CD4-positive, alpha-beta T cell treated with Interleukin-1 beta for 1 hour (primary cell): ENCODE measurements at regions not wholly inside any gene's neighbourhood (a gene's known extent, or its start where the extent isn't known, plus 50 kb on each side); places are given as distances from the start of the nearest gene placed in this dataset.

Experiments
- DNase-seq, 2 donors: peaks; one replicate each; pipeline ENCODE4 v3.0.0-alpha.2; 2020 to 2022

DNA sequence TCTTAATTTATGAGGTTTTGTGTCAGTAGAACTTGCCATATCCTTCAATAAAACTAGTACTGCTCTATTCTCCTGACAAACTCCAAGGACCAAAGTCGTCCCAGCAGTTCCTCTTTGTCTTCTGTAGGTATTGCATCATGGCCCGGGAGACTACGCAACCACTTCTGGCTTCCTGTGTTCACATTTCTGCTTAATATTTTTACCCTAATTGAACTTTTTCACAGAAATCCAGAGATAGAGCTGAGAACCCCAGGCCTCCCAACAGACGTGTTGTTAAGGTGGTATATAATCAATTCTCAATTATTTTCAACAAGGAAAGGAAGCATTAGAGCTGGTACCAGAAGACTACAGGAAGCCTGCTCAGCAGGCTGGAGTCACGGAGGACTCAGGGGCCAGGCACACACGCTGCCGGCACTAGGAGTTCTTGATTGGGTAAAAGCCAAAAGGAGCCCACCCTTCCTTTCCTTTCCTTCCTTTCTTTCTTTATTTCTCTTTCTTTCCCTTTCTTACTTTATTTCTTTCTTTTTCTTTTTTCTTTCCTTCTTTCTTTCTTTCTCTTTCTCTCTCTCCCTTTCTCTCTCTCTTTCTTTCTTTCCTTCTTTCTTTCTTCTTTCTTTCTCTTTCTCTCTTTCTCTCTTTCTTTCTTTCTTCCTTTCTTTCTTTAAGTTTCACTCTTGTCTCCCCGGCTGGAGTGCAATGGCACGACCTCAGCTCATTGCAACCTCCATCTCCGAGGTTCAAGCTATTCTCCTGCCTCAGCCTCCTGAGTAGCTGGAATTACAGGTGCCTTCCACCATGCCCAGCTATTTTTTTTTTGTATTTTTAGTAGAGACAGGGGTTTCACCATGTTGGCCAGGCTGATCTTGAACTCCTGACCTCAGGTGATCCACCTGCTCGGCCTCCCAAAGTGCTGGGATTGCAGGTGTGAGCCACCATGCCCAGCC lies 173.7 kb downstream of the ZBTB18 start:
- DNase-seq = peak; percentile 5 to 57

DNA sequence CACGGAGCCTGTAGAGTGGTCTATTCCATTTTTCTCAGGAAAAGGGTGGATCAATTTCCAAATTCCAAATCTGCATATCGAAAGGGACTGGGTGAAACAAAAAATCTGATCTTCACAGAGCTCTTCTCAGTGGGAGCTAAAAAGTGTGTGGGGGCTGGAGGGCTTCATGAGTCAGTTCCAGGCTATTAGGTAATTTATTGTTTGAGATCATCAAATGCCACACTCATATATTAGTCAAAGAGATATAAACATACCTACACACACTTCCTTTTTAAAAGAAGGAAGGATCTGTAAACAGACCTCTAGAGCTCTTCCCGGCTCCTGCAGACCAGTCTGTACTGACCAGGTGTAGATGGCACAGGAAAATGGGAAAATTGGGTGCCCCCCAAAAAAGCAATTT lies 175.4 kb downstream of the ZBTB18 start:
- DNase-seq = no peak

DNA sequence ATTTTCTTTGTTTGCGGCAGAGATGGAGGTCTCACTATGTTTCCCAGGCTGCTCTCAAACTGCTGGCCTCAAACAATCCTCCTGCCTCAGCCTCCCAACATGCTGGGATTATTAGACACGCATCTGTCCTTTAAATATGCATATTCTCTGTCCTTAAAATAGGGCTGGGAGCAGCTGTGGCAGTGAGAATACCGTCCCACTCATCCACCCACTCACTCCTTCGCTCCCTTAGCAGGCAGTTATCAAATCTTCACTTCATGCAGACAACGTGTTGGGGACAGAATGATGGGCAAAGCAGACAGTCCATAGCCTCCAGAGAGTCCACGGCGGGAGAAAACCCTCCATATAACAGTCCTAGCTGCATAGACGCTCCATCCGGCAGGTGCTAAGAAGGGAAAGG lies 179.4 kb downstream of the ZBTB18 start:
- no peak for DNase-seq

DNA sequence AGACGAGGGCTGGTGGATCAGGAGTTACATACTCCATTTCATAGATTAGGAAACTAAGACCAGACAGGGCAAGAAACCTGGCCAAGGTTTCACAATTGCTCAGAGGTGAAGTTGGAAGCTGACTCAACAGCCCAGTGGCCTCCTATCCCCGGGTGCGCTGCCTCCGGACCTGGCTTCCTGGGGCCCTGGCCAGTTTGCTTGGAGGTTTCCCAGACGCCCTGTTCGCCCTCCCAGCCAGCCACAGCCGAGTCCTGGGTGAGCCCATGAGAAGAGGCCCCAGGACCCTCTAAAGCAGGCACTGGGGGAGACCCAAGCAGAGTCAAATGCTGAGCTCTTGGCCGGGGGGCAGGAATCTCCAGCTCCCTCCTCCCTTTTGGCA lies 180.1 kb downstream of the ZBTB18 start:
- DNase-seq = no peak

DNA sequence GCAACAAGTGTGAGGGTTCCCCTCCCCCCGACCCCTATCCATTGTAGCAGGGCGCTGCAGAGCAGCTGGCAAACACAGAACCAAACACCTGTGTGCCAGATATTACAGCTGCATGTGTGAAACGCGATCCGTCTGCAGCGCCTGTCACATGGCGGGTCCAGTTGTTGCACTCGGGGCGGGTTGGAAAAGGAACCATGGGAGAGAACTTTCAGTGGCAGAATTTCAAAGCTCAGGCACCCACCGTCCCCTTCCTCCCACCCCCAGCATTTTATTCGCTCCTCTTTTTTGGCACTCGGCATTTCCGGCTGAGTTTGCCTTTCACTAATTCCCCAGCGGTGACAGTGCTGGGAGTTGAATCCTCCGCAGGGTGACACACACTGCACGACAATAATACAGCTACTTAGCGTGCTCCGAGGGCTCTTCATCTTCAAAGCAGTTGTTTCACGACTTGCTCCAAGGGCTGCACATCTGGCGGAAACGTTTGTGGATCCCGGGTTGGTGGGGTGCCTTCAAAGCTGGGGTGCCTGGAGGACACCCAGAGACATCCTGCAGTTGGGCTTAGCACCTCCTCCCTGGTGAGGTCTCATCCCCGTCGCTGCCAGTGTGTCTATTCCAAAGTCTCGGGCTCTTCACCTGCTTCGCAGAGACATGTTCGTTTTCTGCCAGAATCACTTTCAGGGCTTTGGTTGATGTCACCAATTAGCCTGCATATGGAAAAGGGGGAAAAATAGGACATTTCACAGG lies 180.7 kb downstream of the ZBTB18 start:
- no peak for DNase-seq

DNA sequence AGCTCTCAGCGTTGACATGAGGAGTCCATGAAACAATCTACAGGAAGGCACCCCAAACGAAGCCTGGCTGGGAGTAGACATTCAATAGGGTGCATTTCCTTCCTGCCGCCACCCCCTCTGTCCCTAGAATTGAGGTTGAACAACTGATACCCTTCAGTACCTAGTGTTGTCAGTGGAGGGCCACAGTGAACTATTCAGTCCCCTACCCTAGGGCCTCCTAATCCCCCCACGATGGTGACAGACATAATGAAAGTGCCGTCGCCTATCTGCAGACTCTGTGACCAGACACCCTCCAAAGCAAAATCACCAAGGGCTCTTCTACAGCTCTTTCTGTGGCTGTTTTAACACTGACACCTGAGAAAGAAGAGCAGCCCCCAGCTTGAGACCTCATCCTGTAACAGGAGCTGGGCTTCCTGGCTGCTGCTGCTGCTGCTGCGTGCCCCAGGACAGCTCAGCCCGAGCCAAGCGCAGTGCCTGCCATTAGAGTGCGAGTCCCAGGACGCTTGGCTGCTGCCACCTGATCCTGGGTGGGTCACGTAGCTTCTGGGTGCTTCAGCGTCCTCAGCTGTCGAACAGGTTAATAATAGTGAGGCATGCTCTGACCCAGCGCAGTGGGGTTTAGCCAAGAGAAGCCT lies 183.0 kb downstream of the ZBTB18 start:
- no peak for DNase-seq

DNA sequence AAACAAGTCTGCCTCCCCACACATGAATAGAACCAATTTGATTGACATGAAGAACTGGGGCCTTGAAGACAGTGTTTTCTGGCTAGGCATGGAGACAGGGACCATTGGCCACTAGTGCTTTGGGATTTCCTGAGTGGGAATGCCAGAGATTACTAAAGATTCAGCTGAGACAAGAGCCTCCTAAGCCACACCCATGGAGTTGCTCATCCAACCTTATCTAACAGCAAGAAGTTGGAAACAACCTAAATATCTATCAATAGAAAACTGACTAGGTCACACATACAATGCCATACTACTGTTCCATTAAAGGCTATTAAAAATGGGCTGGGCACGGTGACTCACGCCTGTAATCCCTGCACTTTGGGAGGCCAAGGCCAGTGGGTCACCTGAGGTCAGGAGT lies 184.1 kb downstream of the ZBTB18 start:
- DNase-seq = no peak

DNA sequence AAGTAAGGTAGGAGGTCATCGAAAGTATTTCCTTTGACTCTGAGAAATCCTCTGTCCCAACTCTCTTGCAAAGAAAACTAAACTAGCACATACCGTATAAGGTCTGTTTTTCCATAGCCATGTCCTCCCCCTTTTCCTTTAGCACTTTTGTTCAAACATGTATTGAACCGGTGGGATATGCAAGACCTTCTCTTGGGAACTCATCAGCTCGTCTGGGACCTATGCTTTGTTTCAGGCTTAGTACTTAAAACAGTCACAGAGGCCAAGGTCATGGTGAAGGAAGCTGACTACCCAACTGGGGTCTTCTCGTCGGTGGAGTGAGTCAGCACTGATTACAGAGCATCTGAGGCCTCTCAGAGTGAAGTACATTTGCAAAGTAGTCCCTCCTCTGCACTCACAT lies 185.0 kb downstream of the ZBTB18 start:
- no peak for DNase-seq

DNA sequence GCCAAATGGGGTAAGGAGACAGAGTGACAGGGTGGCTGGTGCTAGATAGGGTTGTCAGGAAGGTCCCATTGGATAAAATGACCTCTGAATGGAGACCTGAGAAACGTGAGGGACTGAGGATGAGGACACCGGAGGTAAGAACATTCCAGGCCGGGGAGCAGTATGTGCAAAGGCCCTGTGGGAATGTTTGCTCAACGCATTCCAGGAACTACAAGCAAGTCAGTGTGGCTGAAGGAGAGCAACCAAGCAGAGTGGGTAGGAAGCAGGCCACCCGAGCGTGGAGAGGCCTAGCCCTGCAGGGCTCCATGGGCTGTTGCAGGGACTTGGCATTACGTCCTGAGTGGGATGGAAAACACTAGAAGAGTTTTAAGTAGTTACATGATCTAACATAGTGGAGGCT lies 185.6 kb downstream of the ZBTB18 start:
- no peak for DNase-seq

DNA sequence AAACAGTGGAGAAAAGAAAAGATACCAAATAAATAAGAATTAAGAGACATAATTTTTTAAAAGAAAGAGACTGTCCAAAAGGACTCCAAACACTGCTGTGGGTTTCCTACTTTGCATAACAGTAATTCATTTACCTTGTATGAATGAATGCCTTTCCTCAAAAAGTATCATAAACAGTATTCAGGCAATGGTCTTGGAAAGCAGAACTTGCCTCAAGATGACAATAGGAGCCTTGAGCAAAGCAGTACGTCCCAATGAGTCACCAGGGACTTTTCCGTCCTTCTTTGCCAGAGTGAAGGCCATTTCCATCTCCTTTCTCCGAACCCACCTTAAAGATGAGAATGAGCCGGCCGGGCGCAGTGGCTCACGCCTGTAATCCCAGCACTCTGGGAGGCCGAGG lies 186.4 kb downstream of the ZBTB18 start:
- peak in 1 of 2 donors; percentile 41 for DNase-seq

DNA sequence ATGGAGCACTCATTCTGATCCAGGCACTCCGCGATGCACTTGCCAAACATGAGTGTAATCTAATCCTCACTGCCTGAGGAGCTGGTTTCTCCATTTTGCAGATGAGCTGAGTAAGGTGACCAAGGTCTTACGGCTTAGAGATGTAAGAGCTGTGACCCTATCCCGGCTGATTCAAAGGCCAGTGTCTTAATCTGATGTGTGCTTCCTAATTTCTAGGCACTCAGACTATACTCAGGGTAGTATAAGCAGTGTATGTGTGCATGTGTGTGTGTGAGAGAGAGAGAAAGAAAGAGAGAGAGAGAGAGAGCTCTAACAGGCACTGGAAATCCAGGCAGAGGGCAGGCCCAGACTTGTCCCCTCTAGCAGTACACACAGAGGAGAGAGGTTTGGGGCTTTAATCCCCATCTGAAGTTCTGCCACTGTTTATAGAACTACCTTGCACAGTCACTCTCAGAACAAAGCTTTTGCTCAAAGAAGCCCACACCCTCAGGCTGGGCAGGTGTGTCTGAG lies 188.2 kb downstream of the ZBTB18 start:
- no peak for DNase-seq

DNA sequence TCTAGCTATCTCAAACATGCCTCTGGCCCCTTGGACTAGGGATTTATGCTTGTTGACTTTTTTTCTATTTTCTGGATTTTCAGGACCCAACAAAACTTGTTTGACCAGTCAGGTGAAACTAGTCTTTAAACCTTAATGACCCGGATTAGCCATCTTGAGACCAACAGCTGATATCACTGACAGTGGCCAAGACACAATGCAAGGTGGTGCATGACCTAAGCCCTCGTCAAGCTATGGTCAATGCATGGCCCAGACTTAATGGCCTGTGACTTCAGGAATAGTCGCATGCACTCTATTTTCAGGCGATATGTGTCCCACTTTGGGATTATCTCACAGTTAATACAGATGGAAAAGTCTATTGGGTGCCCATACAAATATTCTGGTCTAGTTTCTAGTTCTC lies 190.4 kb downstream of the ZBTB18 start:
- DNase-seq = no peak

DNA sequence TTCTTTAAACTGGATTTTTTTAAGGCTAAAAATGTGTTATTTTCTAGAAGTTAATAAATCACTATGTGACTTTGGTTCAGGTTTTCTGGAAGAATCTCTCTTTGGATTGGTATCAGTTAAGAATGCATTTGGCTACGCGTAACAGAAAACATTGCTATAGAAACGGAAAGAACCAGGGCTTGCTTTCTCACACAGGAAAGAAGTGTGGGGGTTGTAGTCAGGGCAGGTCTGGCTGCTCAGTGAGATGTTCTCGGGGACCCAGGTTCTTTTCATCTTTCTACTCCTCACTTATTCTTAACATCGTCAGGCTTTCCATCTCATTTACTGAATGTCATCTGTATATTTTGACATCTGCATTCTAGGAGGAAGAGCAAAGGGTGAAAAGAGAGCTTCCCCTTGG lies 191.4 kb downstream of the ZBTB18 start:
- no peak for DNase-seq

DNA sequence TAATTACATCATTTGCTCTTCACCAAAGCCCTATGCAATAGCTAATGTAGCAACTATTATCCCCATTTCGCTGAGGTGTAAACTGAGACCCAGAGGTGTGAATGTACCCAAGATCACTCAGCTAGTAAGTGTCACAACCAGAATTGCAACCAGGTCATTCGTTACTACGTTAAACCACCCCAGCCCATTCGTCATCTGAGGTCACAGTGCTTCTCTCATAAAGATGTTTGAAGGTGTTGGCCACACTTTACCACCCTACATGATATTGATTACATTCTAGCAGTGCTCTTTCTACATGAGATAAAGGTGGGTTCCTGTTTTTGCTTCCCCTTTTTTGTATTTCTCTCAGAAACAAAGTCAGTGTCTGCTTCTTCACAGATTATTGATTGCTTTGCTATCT lies 195.3 kb downstream of the ZBTB18 start:
- DNase-seq = no peak

DNA sequence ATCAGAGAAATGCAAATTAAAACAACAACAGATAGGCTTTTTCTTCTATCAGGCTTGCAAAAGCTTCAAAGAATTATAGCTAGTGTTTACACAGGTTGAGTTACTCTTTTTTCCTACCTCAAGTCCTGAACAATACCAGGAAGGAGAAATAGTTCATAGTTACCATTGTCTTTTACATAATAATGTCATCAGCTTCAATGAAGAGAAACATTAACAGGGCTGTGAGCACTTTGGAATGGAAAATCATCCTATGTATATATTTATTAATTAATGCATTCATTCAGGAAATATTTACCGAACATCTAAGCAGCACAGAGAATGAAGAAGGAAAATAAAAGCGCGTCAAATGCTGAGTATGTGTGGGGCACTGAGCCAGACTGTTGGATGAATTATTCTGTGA lies 197.3 kb downstream of the ZBTB18 start:
- DNase-seq = no peak

DNA sequence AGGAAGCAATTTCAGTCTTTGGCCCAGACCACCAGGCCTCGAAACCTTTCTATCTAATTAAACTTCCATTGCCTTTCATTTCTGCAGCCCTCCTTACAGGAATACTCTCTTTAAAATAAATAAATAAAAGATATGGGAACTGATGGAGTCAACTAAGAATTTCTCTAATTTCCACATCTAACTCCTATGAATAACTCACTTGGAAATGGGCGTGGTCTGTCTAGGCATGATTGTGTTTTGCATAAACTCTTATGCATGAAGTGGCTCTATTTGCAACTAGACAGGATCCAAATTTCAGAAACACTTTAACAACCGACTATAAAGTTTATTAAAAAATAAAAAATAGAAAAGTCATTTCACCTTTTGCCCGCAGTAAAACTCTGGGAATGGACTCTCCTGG lies 199.5 kb downstream of the ADSS2 start:
- no peak for DNase-seq

DNA sequence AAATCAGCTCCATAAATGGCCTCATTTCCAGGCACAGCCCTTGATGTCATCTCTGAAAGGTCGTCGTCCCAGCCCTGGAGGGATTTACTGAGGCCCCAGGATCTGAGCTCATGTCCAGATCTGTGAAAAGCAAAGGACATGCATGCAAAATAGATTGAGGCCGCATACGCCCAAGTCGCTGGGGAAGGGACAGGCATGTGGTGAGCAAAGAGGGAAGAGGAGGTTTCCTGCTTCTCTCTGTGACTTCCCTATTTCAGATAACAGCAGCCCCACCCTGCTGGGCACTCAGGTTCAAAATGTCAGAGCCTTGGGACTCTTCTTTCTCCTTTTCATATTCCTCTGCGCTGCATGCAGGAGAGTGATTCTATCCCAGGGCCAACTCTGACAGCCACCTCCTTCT lies 197.2 kb downstream of the ADSS2 start:
- DNase-seq = peak; percentile 6 to 70

DNA sequence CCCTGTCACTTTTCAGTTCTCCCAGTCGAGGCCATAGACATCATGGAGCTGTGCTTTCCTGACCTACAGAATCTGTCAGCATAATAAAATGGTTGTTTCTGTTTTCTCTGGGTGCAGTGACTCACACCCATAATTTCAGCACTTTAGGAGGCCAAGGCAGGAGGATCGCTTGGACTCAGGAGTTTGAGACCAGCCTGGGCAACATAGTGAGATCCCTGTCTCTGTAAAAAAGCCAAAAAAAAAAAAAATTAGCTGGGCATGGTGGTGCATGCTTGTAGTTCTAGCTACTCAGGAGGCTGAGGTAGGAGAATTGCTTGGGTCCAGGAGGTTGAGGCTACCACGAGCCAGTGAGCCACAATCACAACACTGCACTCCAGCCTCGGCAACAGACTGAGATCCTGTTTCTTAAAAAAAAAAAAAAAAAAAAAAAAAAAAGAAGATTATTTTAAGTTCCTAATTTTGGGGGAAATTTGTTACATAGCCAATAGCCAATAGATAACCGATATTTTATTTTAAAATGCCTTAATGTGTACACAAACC lies 196.2 kb downstream of the ADSS2 start:
- no peak for DNase-seq

DNA sequence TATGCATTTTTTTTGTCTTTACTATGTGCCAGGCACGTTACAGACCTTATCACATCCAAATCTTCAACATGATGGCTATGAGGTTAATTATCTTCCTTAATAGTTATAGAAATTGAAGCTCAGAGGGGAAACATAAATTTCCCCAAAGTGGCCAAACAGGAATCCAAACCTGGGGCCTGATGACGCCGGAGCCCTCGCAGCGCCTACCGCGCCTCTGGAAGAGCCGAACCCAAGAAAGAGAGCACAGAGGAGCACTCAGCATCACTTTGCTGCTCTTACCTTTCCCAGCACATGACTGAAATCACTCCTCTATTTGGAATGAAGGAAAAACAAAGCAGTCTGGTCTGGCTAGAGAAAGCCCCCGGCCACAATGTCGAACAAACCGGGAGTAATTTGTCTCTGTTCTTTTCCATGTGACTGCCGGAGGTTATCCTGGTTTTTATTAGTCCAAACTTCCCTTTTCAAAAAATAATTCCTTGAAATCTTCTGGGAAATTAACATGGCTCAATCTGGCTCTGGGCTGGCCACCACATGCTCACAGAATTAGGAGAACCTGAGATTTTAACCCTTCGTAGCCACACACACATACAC lies 195.5 kb downstream of the ADSS2 start:
- DNase-seq = no peak

DNA sequence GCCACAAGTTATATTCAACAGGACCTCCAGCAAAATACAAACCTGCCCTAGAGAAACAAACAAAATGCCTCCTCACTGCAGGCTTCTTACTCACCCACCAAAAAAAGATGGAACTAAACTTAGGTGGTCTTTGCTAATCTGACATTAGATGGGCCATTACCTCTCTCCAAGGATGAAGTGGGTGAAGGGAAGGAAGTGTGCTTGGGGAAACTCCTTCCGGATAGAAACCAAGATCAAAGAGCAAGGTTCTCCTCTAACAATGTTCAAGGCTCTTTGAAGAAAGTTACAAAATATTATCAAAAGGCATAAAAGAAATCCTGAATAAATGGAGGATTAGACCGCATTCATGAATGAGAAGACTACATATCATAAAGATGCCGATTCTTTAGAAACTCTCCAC lies 187.5 kb downstream of the ADSS2 start:
- no peak for DNase-seq

DNA sequence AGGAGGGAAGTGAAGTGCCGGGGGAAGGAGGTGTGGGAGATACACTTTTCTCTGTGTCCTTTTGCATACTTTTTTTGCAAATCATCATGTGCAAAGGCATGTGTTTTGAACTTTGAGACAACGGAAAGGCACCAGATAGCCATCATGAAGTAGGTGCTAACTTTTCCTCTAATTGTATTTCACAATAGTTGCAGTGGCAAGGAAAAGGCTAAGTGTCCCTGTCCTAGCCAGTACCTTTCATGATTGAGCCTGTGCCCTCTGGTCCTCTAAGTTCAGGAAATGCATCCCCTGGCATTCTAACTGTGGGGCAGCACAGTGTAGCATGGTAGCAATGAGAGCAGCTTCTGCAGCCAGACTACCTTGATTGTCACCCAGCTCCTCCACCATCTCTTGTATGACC lies 186.2 kb downstream of the ADSS2 start:
- DNase-seq = no peak

DNA sequence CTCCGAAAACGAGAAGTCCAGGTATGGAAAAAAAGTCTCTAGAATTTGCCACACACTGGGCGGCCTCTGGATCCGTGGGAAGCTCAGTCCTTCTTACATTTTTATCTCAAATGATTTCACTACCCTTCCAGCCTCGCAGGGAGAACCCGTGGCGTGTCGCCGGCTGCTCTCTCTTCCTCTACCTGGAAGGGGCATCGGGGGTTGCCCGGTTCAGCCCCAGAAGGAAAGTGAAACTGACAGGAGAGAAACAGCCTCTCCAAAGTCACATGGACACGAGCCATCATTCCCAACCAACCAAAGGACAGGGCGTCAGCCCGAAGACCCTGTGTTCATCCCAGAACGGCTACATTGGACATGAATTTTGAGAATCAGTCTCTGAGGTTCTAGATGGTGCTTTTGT lies 182.5 kb downstream of the ADSS2 start:
- DNase-seq = no peak

DNA sequence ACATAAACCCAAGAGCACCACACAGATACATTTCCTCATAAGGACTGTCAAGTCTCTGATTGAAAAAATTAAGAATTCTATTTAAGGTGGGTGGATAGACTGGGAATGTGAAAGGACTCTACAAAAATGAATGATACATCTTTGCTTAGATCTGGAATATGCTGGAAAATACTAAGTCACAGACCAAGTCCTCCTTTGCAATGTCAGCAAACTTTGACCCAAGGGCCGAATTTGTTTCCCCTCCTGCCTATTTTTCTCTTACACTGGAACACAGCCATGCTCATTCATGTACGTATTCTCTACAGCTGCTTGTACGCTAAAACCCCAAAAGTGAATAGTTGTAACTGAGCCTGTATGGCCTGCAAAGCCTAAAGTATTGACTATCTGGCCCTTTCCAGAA lies 180.7 kb downstream of the ADSS2 start:
- no peak for DNase-seq
